ENCODE measurements at regions not wholly inside any gene's neighbourhood (a gene's known extent, or its start where the extent isn't known, plus 50 kb on each side); places are given as distances from the start of the nearest gene placed in this dataset.

- no peak for TF ChIP-seq CTCF (IDR thresholded peaks at IDR 0.05)
- no peak for TF ChIP-seq USF2 (IDR thresholded peaks at IDR 0.05; ENCODE audit: borderline replicate concordance, low read depth, low read length)
- TF ChIP-seq POLR2AphosphoS5 (IDR thresholded peaks at IDR 0.05; ENCODE audit: low read depth, low read length) = no peak
- no peak for TF ChIP-seq NRF1 (IDR thresholded peaks at IDR 0.05; ENCODE audit: low read depth, low read length)
- TF ChIP-seq ZBTB33 (IDR thresholded peaks at IDR 0.05; ENCODE audit: borderline replicate concordance, low read depth) = no peak
- no peak for TF ChIP-seq CHD2 (IDR thresholded peaks at IDR 0.05; ENCODE audit: low read length, partially characterized antibody)
- TF ChIP-seq FOXM1 (IDR thresholded peaks at IDR 0.05; ENCODE audit: low read depth) = no peak
- no peak for TF ChIP-seq MAX (IDR thresholded peaks at IDR 0.05; ENCODE audit: low read depth)
- no peak for TF ChIP-seq MEF2A (IDR thresholded peaks at IDR 0.05; ENCODE audit: borderline replicate concordance, low read depth)
- no peak for TF ChIP-seq EZH2phosphoT487 (IDR thresholded peaks at IDR 0.05; ENCODE audit: borderline replicate concordance, low read depth)
- TF ChIP-seq RFX5 (IDR thresholded peaks at IDR 0.05; ENCODE audit: low read length) = no peak
- TF ChIP-seq GABPA (IDR thresholded peaks at IDR 0.05; ENCODE audit: low read depth) = no peak
- no peak for TF ChIP-seq YY1 (IDR thresholded peaks at IDR 0.05; ENCODE audit: low read depth)
Observed at GRCh38 chr15:95370291-95370690, 960.2 kb upstream of the NR2F2 start.
